ENCODE measurements at regions not wholly inside any gene's neighbourhood (a gene's known extent, or its start where the extent isn't known, plus 50 kb on each side); places are given as distances from the start of the nearest gene placed in this dataset.

DNA sequence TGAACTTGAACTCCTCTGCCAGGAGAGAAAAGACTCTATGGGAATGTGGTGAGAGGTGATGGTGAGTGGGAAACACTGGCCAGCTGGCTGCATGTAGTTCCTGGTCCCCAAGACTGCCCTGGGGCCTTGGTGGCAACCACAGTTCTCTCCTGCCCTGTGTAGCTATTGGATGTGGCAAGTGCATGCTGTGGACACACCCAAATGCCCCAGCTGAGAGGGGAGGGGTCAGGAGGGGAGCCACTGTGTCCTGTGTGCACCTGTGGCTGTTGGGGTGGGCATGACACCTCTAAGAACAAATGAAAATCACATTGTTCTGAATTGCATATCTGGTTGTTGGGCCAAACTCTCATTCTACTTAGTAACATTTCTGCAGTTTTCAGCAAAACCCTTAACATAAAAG lies 409.6 kb downstream of the NSUN3 start:
- TF ChIP-seq, protein P1, sequence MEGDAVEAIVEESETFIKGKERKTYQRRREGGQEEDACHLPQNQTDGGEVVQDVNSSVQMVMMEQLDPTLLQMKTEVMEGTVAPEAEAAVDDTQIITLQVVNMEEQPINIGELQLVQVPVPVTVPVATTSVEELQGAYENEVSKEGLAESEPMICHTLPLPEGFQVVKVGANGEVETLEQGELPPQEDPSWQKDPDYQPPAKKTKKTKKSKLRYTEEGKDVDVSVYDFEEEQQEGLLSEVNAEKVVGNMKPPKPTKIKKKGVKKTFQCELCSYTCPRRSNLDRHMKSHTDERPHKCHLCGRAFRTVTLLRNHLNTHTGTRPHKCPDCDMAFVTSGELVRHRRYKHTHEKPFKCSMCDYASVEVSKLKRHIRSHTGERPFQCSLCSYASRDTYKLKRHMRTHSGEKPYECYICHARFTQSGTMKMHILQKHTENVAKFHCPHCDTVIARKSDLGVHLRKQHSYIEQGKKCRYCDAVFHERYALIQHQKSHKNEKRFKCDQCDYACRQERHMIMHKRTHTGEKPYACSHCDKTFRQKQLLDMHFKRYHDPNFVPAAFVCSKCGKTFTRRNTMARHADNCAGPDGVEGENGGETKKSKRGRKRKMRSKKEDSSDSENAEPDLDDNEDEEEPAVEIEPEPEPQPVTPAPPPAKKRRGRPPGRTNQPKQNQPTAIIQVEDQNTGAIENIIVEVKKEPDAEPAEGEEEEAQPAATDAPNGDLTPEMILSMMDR (IDR thresholded peaks at IDR 0.05; ENCODE audit: low read depth, low read length), result no peak
- no peak for TF ChIP-seq EZH2phosphoT487 (IDR thresholded peaks at IDR 0.05; ENCODE audit: low read depth)
